B cell (primary cell): ENCODE measurements at regions not wholly inside any gene's neighbourhood (a gene's known extent, or its start where the extent isn't known, plus 50 kb on each side); places are given as distances from the start of the nearest gene placed in this dataset.

ENCODE experiments used
- ATAC-seq: fragments of 200-7000 bp; cut with Tn5 transposase; one replicate; pipeline ENCODE4 v1.10.0; 2021; ENCODE audit warnings: low read depth, mild to moderate bottlenecking, moderate number of reproducible peaks, moderate library complexity
- CTCF ChIA-PET: fragments of 350-600 bp; sonication (Branson Sonifier 250); formaldehyde crosslinking; loops from one replicate; lab custom pipeline; 2021; ENCODE audit warnings: antibody characterized with exemption, inconsistent platforms; lab: Charles Lee
- POLR2A ChIA-PET: fragments of 350-600 bp; sonication (Branson Sonifier 250); formaldehyde crosslinking; loops from one replicate; lab custom pipeline; 2021; ENCODE audit warnings: antibody characterized with exemption; lab: Charles Lee
- DNase-seq: peaks from one replicate; pipeline ENCODE4 v3.0.0; 2013
- H2AFZ ChIP-seq: 2 replicates; pipeline ENCODE4 v1.6.1; 2012; ENCODE audit warnings: mild to moderate bottlenecking, low read depth, low read length; ENCODE audit not compliant: insufficient read depth, poor library complexity, severe bottlenecking
- H3K27ac ChIP-seq, 2 donors: 1 replicate in 1 of 2; 2 replicates in 1 of 2; pipeline ENCODE4 v1.5.1; 2012 to 2013; ENCODE audit warnings: low read length in 2 of 2, mild to moderate bottlenecking in 2 of 2, moderate library complexity in 1 of 2
- H3K27me3 ChIP-seq, 4 experiments: fragments of 200-600 bp in 1 of 4; sonication (generic) in 1 of 4; replicated peaks in 1 of 4; 1 replicate in 2 of 4; 2 replicates in 2 of 4; pipeline versions ENCODE4 v1.6.1 to v1.7.0; 2013 to 2016; ENCODE audit warnings: low read length in 3 of 4, mild to moderate bottlenecking in 2 of 4, mixed read lengths in 1 of 4, moderate library complexity in 1 of 4; ENCODE audit not compliant: insufficient read depth in 4 of 4, control insufficient read depth in 3 of 4; ENCODE audit errors: control extremely low read depth in 1 of 4
- H3K36me3 ChIP-seq, 2 experiments: replicated peaks in 1 of 2; 1 replicate in 1 of 2; 2 replicates in 1 of 2; pipeline versions ENCODE4 v1.6.1 to v1.7.1; 2013; ENCODE audit warnings: low read length in 1 of 2; ENCODE audit not compliant: insufficient read depth in 2 of 2, control insufficient read depth in 1 of 2; ENCODE audit errors: control extremely low read depth in 1 of 2, extremely low read depth in 1 of 2
- H3K4me1 ChIP-seq, 2 donors: fragments of 200-600 bp in 1 of 2; sonication (generic) in 1 of 2; 1 replicate in 1 of 2; 2 replicates in 1 of 2; pipeline versions ENCODE4 v1.5.1 to v1.6.1; 2013 to 2017; ENCODE audit warnings: low read length in 2 of 2; ENCODE audit not compliant: control insufficient read depth in 2 of 2, insufficient read depth in 2 of 2
- H3K4me2 ChIP-seq: replicated peaks from 2 replicates; pipeline ENCODE3; 2012; ENCODE audit warnings: mild to moderate bottlenecking, low read depth, low read length; ENCODE audit not compliant: poor library complexity, severe bottlenecking
- H3K4me3 ChIP-seq, 5 experiments: fragments of 200-600 bp in 1 of 5; sonication (generic) in 1 of 5; 1 replicate in 3 of 5; 2 replicates in 2 of 5; pipeline versions ENCODE4 v1.5.1 to v1.7.0; 2011 to 2016; ENCODE audit warnings: low read length in 4 of 5, mild to moderate bottlenecking in 4 of 5, low read depth in 2 of 5, control low read depth in 1 of 5, moderate library complexity in 1 of 5; ENCODE audit not compliant: insufficient read depth in 1 of 5; ENCODE audit errors: control extremely low read depth in 1 of 5, extremely low read depth in 1 of 5
- H3K79me2 ChIP-seq: fragments of 200-600 bp; sonication (generic); one replicate; pipeline ENCODE4 v1.6.0; 2016; ENCODE audit warnings: low read length; ENCODE audit not compliant: control insufficient read depth, insufficient read depth
- H3K9ac ChIP-seq: fragments of 200-600 bp; sonication (generic); 2 replicates; pipeline ENCODE4 v1.6.1; 2017; ENCODE audit warnings: mild to moderate bottlenecking, low read length, moderate library complexity
- H3K9me3 ChIP-seq, 3 donors: one replicate each; pipeline versions ENCODE4 v1.6.1 to v1.7.1; 2013; ENCODE audit warnings: low read length in 2 of 3; ENCODE audit not compliant: control insufficient read depth in 2 of 3, insufficient read depth in 1 of 3; ENCODE audit errors: control extremely low read depth in 1 of 3
- H4K20me1 ChIP-seq: 2 replicates; pipeline ENCODE4 v1.6.0; 2012; ENCODE audit warnings: mild to moderate bottlenecking, low read length; ENCODE audit not compliant: insufficient read depth, control insufficient read depth, poor library complexity, severe bottlenecking
- H3K27ac Mint-ChIP-seq: one replicate; pipeline ENCODE4 v1.8.0; 2021; ENCODE audit warnings: mixed read lengths
- H3K27me3 Mint-ChIP-seq: one replicate; pipeline ENCODE4 v1.8.0; 2021; ENCODE audit warnings: mixed read lengths
- H3K4me1 Mint-ChIP-seq: one replicate; pipeline ENCODE4 v1.8.0; 2021; ENCODE audit warnings: mixed read lengths
- H3K4me3 Mint-ChIP-seq: one replicate; pipeline ENCODE4 v1.8.0; 2021; ENCODE audit warnings: mixed read lengths
- H3K9me3 Mint-ChIP-seq: one replicate; pipeline ENCODE4 v1.8.0; 2022; ENCODE audit warnings: mixed read lengths; ENCODE audit not compliant: insufficient read depth
- EZH2 ChIP-seq: IDR thresholded peaks from 2 replicates; pipeline ENCODE4 v1.6.1; 2012; ENCODE audit warnings: borderline replicate concordance, low read depth, mild to moderate bottlenecking, moderate library complexity, low read length; ENCODE audit not compliant: insufficient read depth, poor library complexity, severe bottlenecking
- WGBS: methylation state at CpG from one replicate; pipeline ENCODE4 v1.1.5; 2013; ENCODE audit warnings: missing lambda C conversion rate; ENCODE audit not compliant: insufficient coverage; 5-methylcytosine and 5-hydroxymethylcytosine counted together
- intact Hi-C: fragments of 100-400 bp; cut with micrococcal nuclease; formaldehyde crosslinking; loops from one replicate; pipeline ENCODE4 v1.10.0; 2022
- TF ChIP-seq, protein P1 (sequence below): fragments of 200-600 bp; IDR thresholded peaks from one replicate; pipeline ENCODE4 v1.8.0; 2022; ENCODE audit warnings: antibody characterized with exemption, mild to moderate bottlenecking

DNA sequence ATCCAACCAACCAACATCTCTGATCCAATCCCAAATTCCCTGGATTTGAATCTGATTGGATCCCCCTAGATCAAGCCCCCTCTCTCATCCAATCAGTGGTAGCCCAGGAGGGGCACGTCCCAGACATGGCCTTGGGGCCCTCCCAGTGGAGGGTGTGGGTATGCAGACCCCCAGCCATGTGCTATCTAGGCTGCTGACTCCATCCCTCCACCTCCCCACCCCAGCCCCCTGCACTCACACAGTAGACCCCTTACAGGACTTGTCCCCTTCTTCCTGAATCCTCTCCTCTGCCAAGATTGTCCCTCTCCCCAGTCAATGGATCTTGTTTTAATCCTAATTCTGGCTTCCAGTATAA, 153.4 kb downstream of the OAT start:
- ATAC-seq, result no peak
- no peaks in the 10 kb centered on the region for H3K79me2 ChIP-seq
- no peak for DNase-seq
- no peak overlapping the region for H3K4me3 Mint-ChIP-seq
- WGBS, result no CpG with 5 or more reads among the region's 1 CpG
- H3K9ac ChIP-seq, result no peak overlapping the region
- no peaks in the 10 kb centered on the region for H3K9me3 ChIP-seq
- H2AFZ ChIP-seq, result no peak overlapping the region
- H3K4me3 ChIP-seq, result no peak overlapping the region
- H3K27me3 ChIP-seq, result no peaks in the 10 kb centered on the region
- no peaks in the 10 kb centered on the region for H3K9me3 Mint-ChIP-seq
- H3K27me3 Mint-ChIP-seq, result peaks cover 13% of the 10 kb centered on the region
- no peak overlapping the region for H3K27ac ChIP-seq
- intact Hi-C loops, result no loop called here
- H3K27ac Mint-ChIP-seq, result no peak overlapping the region
- H4K20me1 ChIP-seq, result no peaks in the 10 kb centered on the region
- TF ChIP-seq, protein P1, sequence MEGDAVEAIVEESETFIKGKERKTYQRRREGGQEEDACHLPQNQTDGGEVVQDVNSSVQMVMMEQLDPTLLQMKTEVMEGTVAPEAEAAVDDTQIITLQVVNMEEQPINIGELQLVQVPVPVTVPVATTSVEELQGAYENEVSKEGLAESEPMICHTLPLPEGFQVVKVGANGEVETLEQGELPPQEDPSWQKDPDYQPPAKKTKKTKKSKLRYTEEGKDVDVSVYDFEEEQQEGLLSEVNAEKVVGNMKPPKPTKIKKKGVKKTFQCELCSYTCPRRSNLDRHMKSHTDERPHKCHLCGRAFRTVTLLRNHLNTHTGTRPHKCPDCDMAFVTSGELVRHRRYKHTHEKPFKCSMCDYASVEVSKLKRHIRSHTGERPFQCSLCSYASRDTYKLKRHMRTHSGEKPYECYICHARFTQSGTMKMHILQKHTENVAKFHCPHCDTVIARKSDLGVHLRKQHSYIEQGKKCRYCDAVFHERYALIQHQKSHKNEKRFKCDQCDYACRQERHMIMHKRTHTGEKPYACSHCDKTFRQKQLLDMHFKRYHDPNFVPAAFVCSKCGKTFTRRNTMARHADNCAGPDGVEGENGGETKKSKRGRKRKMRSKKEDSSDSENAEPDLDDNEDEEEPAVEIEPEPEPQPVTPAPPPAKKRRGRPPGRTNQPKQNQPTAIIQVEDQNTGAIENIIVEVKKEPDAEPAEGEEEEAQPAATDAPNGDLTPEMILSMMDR, result no peak
- TF ChIP-seq EZH2, result no peak
- no peaks in the 10 kb centered on the region for H3K4me1 Mint-ChIP-seq
- H3K36me3 ChIP-seq, result no peaks in the 10 kb centered on the region
- POLR2A ChIA-PET, result no interaction called here
- H3K4me2 ChIP-seq, result no peak overlapping the region
- no peaks in the 10 kb centered on the region for H3K4me1 ChIP-seq
- CTCF ChIA-PET, result no interaction called here

DNA sequence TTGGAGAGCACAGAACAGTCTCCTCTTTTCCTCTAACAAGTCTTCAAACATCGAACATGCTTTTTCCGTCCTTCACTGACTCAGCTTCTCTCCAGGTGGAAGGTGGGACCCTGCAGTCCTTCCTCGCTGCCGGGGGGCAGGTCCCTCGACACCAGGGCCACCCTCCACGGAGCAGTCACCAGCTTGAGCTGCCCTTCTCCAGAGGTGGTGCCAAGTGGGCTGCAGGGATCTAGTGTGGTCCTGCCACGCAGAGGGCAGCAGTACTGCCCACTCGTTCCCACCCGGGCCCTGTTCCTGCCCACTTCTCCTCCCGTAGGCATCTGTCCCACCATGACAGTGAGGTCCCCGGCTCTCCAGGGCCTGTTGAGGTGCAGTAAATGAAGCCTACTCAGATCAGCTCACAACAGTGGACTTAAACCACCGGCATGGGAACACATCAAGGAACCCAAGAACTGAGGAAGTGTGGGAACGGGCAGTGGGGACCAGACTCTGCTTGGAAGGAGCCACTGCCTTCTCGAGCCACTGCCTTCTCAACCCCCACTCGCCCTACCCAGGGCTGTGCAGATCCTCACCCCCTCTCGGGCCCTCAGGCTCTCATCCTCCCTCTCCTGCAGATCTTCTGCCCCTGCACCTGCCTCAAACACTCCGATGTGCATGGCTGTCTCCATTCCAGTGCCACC, 153.9 kb downstream of the OAT start:
- H3K9me3 Mint-ChIP-seq, result no peaks in the 10 kb centered on the region

More for the DNA sequence above, 153.9 kb downstream of the OAT start:
- Histone ChIP-seq H3K9me3 (peaks cover 0 to under 1% (median 0%) of the 10 kb centered on the region in 3 donors), H3K27ac (no peak overlapping the region), H3K27me3 (no peaks in the 10 kb centered on the region), H3K9ac (no peak overlapping the region), H3K4me1 (no peaks in the 10 kb centered on the region), H3K4me2 (no peak overlapping the region), H3K79me2 (no peaks in the 10 kb centered on the region), H2AFZ (no peak overlapping the region), H3K36me3 (no peaks in the 10 kb centered on the region), H3K4me3 (no peak overlapping the region), H4K20me1 (no peaks in the 10 kb centered on the region)
- Mint-ChIP-seq H3K4me3 (no peak overlapping the region), H3K27ac (no peak overlapping the region), H3K4me1 (no peaks in the 10 kb centered on the region), H3K27me3 (peaks cover 13% of the 10 kb centered on the region)
- CTCF ChIA-PET, result interaction anchor here (1.5 to 8.2 kb wide), 2 partner anchors 124 to 269 kb away, joined by 3 to 115 read pairs; no protein-coding TSS in a partner anchor
- intact Hi-C loops, result no loop called here
- WGBS, result 92% methylated on average over 17 of the region's 17 CpGs
- POLR2A ChIA-PET, result no interaction called here
- TF ChIP-seq EZH2, result no peak
- ATAC-seq, result no peak
- no peak for DNase-seq
